Esophagus squamous epithelium (tissue), 5 donors: ENCODE measurements at regions not wholly inside any gene's neighbourhood (a gene's known extent, or its start where the extent isn't known, plus 50 kb on each side); places are given as distances from the start of the nearest gene placed in this dataset.
A peak's percentile ranks its signal among the peaks of the same experiment; 100 is the strongest.

Experiments
- DNase-seq: peaks from one replicate; lab custom pipeline; 2025; lab: John Stamatoyannopoulos, UW
- H3K27ac ChIP-seq, 4 donors: fragments of 200-600 bp; sonication (generic); one replicate each; pipeline ENCODE4 v1.5.1; 2016 to 2019; ENCODE audit warnings: mild to moderate bottlenecking in 1 of 4
- H3K27me3 ChIP-seq, 4 donors: fragments of 200-600 bp; sonication (generic); 1 replicate in 3 of 4; 2 replicates in 1 of 4; pipeline versions ENCODE4 v1.5.1 to v1.6.0; 2017 to 2021; ENCODE audit warnings: antibody characterized with exemption in 1 of 4
- H3K36me3 ChIP-seq, 3 donors: fragments of 200-600 bp; sonication (generic); one replicate each; pipeline ENCODE4 v1.5.1; 2016 to 2019
- H3K4me1 ChIP-seq, 3 donors: fragments of 200-600 bp; sonication (generic); one replicate each; pipeline ENCODE4 v1.5.1; 2017 to 2019
- H3K4me3 ChIP-seq, 4 donors: fragments of 200-600 bp; sonication (generic); 1 replicate in 3 of 4; 2 replicates in 1 of 4; pipeline ENCODE4 v1.5.1; 2016 to 2019; ENCODE audit warnings: mild to moderate bottlenecking in 2 of 4, moderate library complexity in 1 of 4
- H3K9me3 ChIP-seq, 3 donors: fragments of 200-600 bp; sonication (generic); one replicate each; pipeline ENCODE4 v1.5.1; 2016 to 2019
- CTCF ChIP-seq, 6 experiments: fragments of 450-650 bp in 4 of 6; fragments of 200-600 bp in 2 of 6; sonication (generic) in 2 of 6; IDR thresholded peaks; one replicate each; pipeline ENCODE4 v1.5.1; 2016 to 2019; ENCODE audit warnings: antibody characterized with exemption in 6 of 6, mild to moderate bottlenecking in 4 of 6, moderate library complexity in 4 of 6
- POLR2A ChIP-seq, 4 donors: fragments of 450-650 bp; IDR thresholded peaks; one replicate each; pipeline ENCODE4 v1.6.1; 2017; ENCODE audit warnings: antibody characterized with exemption in 4 of 4, mild to moderate bottlenecking in 4 of 4, moderate library complexity in 3 of 4
- WGBS, 2 donors: methylation state at CpG; one replicate each; pipeline ENCODE4 v1.1.5; 2018; 5-methylcytosine and 5-hydroxymethylcytosine counted together
- intact Hi-C: fragments of 100-400 bp; cut with DNase I; formaldehyde crosslinking; loops from one replicate; pipeline ENCODE4 v1.15.0; 2022
- donor health status: DM: yes; HTN: yes; CAD: no.

DNA sequence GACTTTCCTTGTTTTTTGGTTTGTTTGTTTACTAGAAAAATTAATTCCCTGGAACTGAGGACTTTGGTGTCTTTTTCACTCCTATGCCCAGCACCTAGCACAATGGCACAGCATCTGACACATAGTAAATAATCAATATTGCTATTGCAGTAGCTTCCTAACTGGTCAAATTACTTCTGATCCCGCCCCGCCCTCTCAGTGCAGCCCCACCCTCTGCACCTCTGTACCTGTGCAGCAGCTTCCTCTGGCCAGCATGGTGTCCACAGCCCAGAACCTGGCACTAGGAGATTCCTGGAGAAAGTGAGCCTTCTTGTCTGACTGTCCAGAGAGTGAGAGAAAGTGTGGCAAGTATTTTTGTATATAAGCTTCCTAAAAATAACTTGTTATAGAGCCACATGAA lies 343.2 kb downstream of the ZNF608 start:
- Histone ChIP-seq H3K27ac (peak overlapping the region in 3 of 4 donors; percentile 63 to 70 (median 64)), H3K4me3 (no peak overlapping the region), H3K4me1 (peaks cover 8 to 39% (median 16%) of the 10 kb centered on the region in 3 donors), H3K27me3 (no peaks in the 10 kb centered on the region), H3K9me3 (no peaks in the 10 kb centered on the region), H3K36me3 (no peaks in the 10 kb centered on the region)
- no peak for TF ChIP-seq POLR2A (IDR thresholded peaks at IDR 0.05)
- no peak for TF ChIP-seq CTCF (IDR thresholded peaks at IDR 0.05)
- intact Hi-C loops = no loop called here
- no peak for DNase-seq
- 91 to 100% methylated on average over 2 of the region's 2 CpGs for whole genome bisulfite sequencing, 2 donors

GRCh38 chr5:124402144-124402581 lies 344.3 kb downstream of the ZNF608 start:
- Histone ChIP-seq H3K9me3 (no peaks in the 10 kb centered on the region), H3K36me3 (no peaks in the 10 kb centered on the region), H3K4me3 (no peak overlapping the region), H3K4me1 (peaks cover 8 to 36% (median 16%) of the 10 kb centered on the region in 3 donors), H3K27ac (peak overlapping the region; percentile 63 to 81 (median 67)), H3K27me3 (no peaks in the 10 kb centered on the region)
- WGBS, 2 donors = 17 to 43% methylated on average over 3 of the region's 3 CpGs
- no peak for DNase-seq
- intact Hi-C loops = no loop called here
- TF ChIP-seq CTCF (IDR thresholded peaks at IDR 0.05) = no peak
- no peak for TF ChIP-seq POLR2A (IDR thresholded peaks at IDR 0.05)

DNA sequence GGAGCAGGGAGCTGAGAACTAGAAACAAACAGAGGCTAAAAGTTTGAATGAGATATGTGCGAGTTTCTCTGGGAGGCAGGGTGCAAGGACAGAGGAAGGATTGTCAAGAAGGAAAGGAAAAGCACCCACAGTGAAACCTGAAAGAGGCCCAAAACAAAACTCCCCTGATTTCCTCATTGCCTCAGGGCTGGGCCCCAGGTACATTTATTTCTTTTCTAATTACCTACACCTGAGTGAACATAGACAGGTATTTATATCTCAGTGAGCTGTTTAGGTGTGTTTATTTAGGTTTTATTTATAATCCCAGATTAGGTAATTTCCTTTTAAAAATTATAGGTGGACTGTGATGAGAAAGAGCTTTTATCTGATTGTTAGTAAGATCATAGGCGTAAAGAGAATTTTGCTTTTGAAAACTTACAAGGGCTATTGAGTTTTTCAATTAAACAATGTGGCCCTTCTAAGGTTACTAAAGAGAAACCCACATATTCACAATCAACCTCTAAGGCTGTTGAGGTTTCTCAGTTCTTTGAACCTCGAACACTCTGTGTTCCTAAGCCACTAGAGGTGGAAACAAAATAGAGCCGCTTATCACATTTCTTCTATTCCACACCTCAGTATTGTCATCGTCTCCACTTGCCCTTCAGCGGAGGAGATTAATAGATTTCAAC lies 344.8 kb downstream of the ZNF608 start:
- 35 to 67% methylated on average over 5 to 6 of the region's 6 CpGs for WGBS, 2 donors
- intact Hi-C loops = no loop called here
- H3K9me3 ChIP-seq = no peaks in the 10 kb centered on the region
- H3K4me3 ChIP-seq = no peak overlapping the region
- H3K36me3 ChIP-seq = no peaks in the 10 kb centered on the region
- TF ChIP-seq POLR2A (IDR thresholded peaks at IDR 0.05) = no peak
- peak overlapping the region; percentile 63 to 81 (median 67) for H3K27ac ChIP-seq
- no peaks in the 10 kb centered on the region for H3K27me3 ChIP-seq
- H3K4me1 ChIP-seq = peaks cover 8 to 36% (median 16%) of the 10 kb centered on the region in 3 donors
- DNase-seq = no peak

GRCh38 chr5:124399426-124399961 lies 346.9 kb downstream of the ZNF608 start:
- no peak for DNase-seq
- Histone ChIP-seq H3K36me3 (no peaks in the 10 kb centered on the region), H3K27me3 (no peaks in the 10 kb centered on the region), H3K9me3 (no peaks in the 10 kb centered on the region), H3K4me1 (peaks cover 8 to 28% (median 16%) of the 10 kb centered on the region in 3 donors), H3K4me3 (no peak overlapping the region), H3K27ac (no peak overlapping the region)
- 66 to 69% methylated on average over 3 of the region's 3 CpGs for WGBS, 2 donors
- intact Hi-C loops = no loop called here
- TF ChIP-seq POLR2A (IDR thresholded peaks at IDR 0.05) = no peak
- no peak for TF ChIP-seq CTCF (IDR thresholded peaks at IDR 0.05)

DNA sequence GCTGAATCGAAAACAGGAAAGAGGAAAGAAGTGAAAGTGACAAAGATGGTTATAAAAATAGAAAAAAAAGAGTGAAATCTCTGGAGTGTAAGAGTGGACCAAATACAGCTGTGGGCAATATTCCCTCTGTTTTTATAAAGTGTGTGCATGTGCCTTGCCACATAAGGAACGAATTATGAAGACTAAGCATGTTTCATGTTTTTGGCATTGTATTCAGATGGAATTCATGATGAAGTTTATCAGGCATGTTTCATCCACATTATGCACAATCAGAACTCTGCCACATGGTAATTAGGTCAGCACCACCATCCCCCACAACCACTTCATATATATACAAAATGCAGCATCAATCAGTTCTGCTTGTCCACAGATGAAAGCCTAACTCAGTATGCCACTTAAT lies 348.0 kb downstream of the ZNF608 start:
- no peak for TF ChIP-seq POLR2A (IDR thresholded peaks at IDR 0.05)
- TF ChIP-seq CTCF (IDR thresholded peaks at IDR 0.05) = no peak
- WGBS, 2 donors = 58 to 80% methylated on average over 2 of the region's 2 CpGs
- no peak overlapping the region for H3K27ac ChIP-seq
- no peaks in the 10 kb centered on the region for H3K36me3 ChIP-seq
- H3K9me3 ChIP-seq = no peaks in the 10 kb centered on the region
- no peak for DNase-seq
- peaks cover 8 to 31% (median 16%) of the 10 kb centered on the region in 3 donors for H3K4me1 ChIP-seq
- H3K27me3 ChIP-seq = no peaks in the 10 kb centered on the region
- intact Hi-C loops = no loop called here
- H3K4me3 ChIP-seq = no peak overlapping the region
